ENCODE measurements at regions not wholly inside any gene's neighbourhood (a gene's known extent, or its start where the extent isn't known, plus 50 kb on each side); places are given as distances from the start of the nearest gene placed in this dataset.

DNA sequence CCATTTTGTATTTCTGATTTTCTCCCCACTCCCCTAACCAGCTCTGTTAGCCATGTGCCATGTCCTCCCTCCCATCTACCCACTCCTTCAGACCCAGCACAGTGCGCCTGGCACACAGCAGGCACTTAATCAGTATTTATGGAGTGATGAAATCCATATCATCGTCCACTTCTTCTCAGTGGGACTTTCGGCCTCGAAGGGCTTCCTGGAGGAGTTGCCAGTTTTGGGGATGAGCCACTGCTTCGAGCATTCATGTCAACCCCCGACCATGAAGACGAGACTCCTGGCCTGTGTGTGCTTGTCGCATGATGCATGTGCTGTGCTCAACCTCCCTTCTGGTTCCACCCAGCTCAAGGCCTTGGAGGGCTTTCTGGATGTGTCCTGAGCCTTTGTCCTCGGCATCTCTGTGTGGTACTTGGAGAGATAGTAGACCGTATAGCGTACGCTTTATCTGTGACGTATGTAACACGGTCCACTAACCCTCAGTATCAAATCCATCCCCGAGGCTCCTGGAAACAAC, 119.5 kb upstream of the RTL1 start:
- Histone ChIP-seq H3K27ac (no peak overlapping the region), H3K4me2 (no peak overlapping the region), H4K20me1 (ENCODE audit: insufficient read depth) (no peaks in the 10 kb centered on the region), H3K36me3 (ENCODE audit: insufficient read depth) (no peaks in the 10 kb centered on the region), H3K9ac (no peak overlapping the region), H3K27me3 (ENCODE audit: insufficient read depth, low read depth) (peaks cover 11% of the 10 kb centered on the region; the same call in 1 of the 2 replicates), H3K79me2 (ENCODE audit: insufficient read depth, low read depth) (no peaks in the 10 kb centered on the region), H3K4me3 (IDR thresholded peaks at IDR 0.05; ENCODE audit: insufficient read depth, low read depth, low read length) (no peak overlapping the region), H3K4me1 (ENCODE audit: low read depth, poor library complexity, severe bottlenecking) (no peaks in the 10 kb centered on the region), H2AFZ (ENCODE audit: low read depth) (no peak overlapping the region)
- TF ChIP-seq, protein P1, sequence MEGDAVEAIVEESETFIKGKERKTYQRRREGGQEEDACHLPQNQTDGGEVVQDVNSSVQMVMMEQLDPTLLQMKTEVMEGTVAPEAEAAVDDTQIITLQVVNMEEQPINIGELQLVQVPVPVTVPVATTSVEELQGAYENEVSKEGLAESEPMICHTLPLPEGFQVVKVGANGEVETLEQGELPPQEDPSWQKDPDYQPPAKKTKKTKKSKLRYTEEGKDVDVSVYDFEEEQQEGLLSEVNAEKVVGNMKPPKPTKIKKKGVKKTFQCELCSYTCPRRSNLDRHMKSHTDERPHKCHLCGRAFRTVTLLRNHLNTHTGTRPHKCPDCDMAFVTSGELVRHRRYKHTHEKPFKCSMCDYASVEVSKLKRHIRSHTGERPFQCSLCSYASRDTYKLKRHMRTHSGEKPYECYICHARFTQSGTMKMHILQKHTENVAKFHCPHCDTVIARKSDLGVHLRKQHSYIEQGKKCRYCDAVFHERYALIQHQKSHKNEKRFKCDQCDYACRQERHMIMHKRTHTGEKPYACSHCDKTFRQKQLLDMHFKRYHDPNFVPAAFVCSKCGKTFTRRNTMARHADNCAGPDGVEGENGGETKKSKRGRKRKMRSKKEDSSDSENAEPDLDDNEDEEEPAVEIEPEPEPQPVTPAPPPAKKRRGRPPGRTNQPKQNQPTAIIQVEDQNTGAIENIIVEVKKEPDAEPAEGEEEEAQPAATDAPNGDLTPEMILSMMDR (conservative IDR thresholded peaks at IDR 0.05; ENCODE audit: low read depth, low read length) = no peak

- Histone ChIP-seq H3K4me1 (ENCODE audit: low read depth, poor library complexity, severe bottlenecking) (no peaks in the 10 kb centered on the region), H3K9ac (no peak overlapping the region), H3K27ac (no peak overlapping the region), H3K4me3 (IDR thresholded peaks at IDR 0.05; ENCODE audit: insufficient read depth, low read depth, low read length) (no peak overlapping the region), H3K79me2 (ENCODE audit: insufficient read depth, low read depth) (no peaks in the 10 kb centered on the region), H3K4me2 (no peak overlapping the region), H3K36me3 (ENCODE audit: insufficient read depth) (no peaks in the 10 kb centered on the region), H2AFZ (ENCODE audit: low read depth) (no peak overlapping the region), H4K20me1 (ENCODE audit: insufficient read depth) (no peaks in the 10 kb centered on the region), H3K27me3 (ENCODE audit: insufficient read depth, low read depth) (peaks cover 11% of the 10 kb centered on the region; the same call in 1 of the 2 replicates)
- TF ChIP-seq, protein P1 (conservative IDR thresholded peaks at IDR 0.05; ENCODE audit: low read depth, low read length) = no peak
Observed at GRCh38 chr14:101024686-101025085, 121.2 kb upstream of the RTL1 start.

DNA sequence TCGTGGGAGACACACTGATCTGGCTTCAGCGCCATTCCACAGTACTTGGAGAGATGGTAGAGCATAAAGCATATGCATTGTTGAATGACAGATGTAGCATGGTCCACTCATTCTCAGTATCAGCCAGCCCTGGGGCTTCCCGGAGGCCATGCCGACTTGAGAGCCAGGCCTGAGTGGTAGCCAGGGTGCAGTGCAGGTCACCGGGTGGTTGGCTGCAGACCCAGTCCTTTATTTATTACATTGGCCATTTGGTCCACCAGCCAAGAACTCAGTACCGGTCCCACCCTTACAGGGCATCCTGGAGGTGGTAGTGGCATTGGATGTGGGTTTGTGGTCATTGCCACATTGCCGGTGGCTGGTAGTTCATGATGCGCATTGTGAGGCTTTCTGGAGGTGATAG, 121.6 kb upstream of the RTL1 start:
- Histone ChIP-seq H3K79me2 (ENCODE audit: insufficient read depth, low read depth) (no peaks in the 10 kb centered on the region), H4K20me1 (ENCODE audit: insufficient read depth) (no peaks in the 10 kb centered on the region), H3K27me3 (ENCODE audit: insufficient read depth, low read depth) (peaks cover 11% of the 10 kb centered on the region; the same call in 1 of the 2 replicates), H3K4me2 (no peak overlapping the region), H3K9ac (no peak overlapping the region), H2AFZ (ENCODE audit: low read depth) (no peak overlapping the region), H3K4me3 (IDR thresholded peaks at IDR 0.05; ENCODE audit: insufficient read depth, low read depth, low read length) (no peak overlapping the region), H3K4me1 (ENCODE audit: low read depth, poor library complexity, severe bottlenecking) (no peaks in the 10 kb centered on the region), H3K36me3 (ENCODE audit: insufficient read depth) (no peaks in the 10 kb centered on the region), H3K27ac (no peak overlapping the region)
- TF ChIP-seq, protein P1 (conservative IDR thresholded peaks at IDR 0.05; ENCODE audit: low read depth, low read length) = no peak

- no peak overlapping the region for H3K9ac ChIP-seq
- no peaks in the 10 kb centered on the region for H3K79me2 ChIP-seq (ENCODE audit: insufficient read depth, low read depth)
- peaks cover 11% of the 10 kb centered on the region; the same call in 1 of the 2 replicates for H3K27me3 ChIP-seq (ENCODE audit: insufficient read depth, low read depth)
- no peak overlapping the region for H3K4me3 ChIP-seq (IDR thresholded peaks at IDR 0.05; ENCODE audit: insufficient read depth, low read depth, low read length)
- H3K36me3 ChIP-seq (ENCODE audit: insufficient read depth) = no peaks in the 10 kb centered on the region
- no peak overlapping the region for H2AFZ ChIP-seq (ENCODE audit: low read depth)
- no peaks in the 10 kb centered on the region for H3K4me1 ChIP-seq (ENCODE audit: low read depth, poor library complexity, severe bottlenecking)
- no peak overlapping the region for H3K27ac ChIP-seq
- no peaks in the 10 kb centered on the region for H4K20me1 ChIP-seq (ENCODE audit: insufficient read depth)
- H3K4me2 ChIP-seq = no peak overlapping the region
- TF ChIP-seq, protein P1 (conservative IDR thresholded peaks at IDR 0.05; ENCODE audit: low read depth, low read length) = no peak
Observed at GRCh38 chr14:101025696-101026095, 122.2 kb upstream of the RTL1 start.
